ENCODE measurements at regions not wholly inside any gene's neighbourhood (a gene's known extent, or its start where the extent isn't known, plus 50 kb on each side); places are given as distances from the start of the nearest gene placed in this dataset.

DNA sequence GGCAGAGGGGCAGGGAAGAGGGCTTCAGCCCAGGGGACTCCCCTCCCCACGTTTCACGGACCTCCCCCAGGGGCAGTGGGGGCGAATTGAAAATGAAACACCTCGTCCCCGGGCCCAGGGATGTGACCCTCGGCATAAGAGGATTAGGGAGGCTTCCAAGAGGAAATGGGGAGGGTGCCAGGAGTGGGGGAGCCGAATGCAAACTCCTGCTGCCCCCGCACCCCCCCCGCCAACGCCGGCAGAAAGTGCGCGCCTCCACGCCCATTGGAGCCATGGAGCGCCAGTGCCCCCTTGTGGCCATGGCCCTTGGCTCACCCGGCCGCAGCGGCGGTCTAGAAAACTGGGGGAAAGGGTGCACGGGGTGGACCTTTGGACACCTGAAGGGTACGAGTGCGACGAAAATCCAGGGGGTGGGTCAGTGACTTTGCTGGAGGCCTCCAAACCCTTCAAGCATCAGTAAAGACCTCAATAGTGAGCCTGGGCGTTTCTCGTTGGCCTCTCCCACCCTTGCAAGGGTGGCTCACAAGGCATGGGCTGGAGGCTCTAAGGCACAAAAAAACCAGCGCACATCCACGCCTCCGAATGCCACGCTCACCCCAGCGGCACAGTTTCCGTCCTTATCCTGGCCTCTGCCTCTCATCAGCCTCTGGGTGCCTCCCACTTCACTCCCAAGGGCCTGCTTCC lies 120.8 kb upstream of the PJA1 start:
- peak; percentile 79 for DNase-seq (ENCODE audit: insufficient read length)
- FAIRE-seq, result peak; percentile 92
- TF ChIP-seq POLR2AphosphoS5 (IDR thresholded peaks at IDR 0.05; ENCODE audit: low read depth, low read length), result no peak
- TF ChIP-seq POLR2A (IDR thresholded peaks at IDR 0.05; ENCODE audit: low read depth, low read length), result no peak
- no peak for TF ChIP-seq TAF1 (IDR thresholded peaks at IDR 0.05; ENCODE audit: borderline replicate concordance, low read depth, low read length)

DNA sequence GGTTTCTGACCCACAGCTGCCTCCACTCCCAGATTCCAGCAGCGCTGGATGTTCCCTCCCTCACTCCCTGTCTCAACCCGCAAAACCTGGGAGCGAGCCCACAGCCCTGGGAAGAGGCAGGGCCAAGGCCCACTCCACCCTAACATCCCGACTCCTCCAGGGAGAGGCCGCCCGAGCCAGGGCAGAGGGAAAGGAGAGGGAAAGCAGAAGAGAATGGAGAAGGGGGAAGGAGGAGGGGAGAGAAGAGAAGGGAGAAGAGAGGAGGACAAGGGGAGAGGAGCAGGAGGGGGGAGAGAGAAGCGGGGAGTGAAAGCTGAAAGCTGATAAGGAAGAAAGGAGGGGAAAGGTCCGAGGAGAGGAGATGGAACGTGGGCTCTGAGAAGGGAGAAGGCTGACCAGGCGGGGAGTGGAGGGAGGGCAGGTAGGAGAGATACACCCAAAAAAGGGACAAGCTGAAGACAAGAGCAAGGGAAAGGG lies 120.2 kb upstream of the PJA1 start:
- FAIRE-seq (no peak), DNase-seq (ENCODE audit: insufficient read length) (no peak)
- TF ChIP-seq POLR2AphosphoS5 (IDR thresholded peaks at IDR 0.05; ENCODE audit: low read depth, low read length) (no peak), TAF1 (IDR thresholded peaks at IDR 0.05; ENCODE audit: borderline replicate concordance, low read depth, low read length) (no peak), POLR2A (IDR thresholded peaks at IDR 0.05; ENCODE audit: low read depth, low read length) (no peak)

DNA sequence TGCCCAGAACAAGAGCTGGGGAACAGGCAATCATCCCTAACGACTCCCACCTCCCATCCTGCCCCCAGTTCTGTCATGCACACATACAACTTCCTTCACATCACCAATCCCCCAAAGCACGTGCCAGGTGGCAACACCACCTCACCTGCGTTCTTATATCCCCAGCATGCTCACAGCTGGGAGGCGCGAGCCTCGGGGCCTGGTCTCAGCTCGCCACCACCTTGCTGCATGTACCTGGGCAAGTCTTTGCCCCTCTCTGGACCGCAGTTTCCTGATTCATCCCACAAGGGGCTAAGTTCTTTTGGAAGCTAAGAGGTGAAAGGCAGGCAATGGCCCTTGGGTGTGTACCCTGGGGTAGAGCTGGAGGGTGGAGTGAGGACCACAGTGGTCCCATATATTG lies 119.2 kb upstream of the PJA1 start:
- DNase-seq (ENCODE audit: insufficient read length), result no peak
- no peak for FAIRE-seq
- TF ChIP-seq TAF1 (IDR thresholded peaks at IDR 0.05; ENCODE audit: borderline replicate concordance, low read depth, low read length), result no peak
- TF ChIP-seq POLR2AphosphoS5 (IDR thresholded peaks at IDR 0.05; ENCODE audit: low read depth, low read length), result no peak
- no peak for TF ChIP-seq POLR2A (IDR thresholded peaks at IDR 0.05; ENCODE audit: low read depth, low read length)

DNA sequence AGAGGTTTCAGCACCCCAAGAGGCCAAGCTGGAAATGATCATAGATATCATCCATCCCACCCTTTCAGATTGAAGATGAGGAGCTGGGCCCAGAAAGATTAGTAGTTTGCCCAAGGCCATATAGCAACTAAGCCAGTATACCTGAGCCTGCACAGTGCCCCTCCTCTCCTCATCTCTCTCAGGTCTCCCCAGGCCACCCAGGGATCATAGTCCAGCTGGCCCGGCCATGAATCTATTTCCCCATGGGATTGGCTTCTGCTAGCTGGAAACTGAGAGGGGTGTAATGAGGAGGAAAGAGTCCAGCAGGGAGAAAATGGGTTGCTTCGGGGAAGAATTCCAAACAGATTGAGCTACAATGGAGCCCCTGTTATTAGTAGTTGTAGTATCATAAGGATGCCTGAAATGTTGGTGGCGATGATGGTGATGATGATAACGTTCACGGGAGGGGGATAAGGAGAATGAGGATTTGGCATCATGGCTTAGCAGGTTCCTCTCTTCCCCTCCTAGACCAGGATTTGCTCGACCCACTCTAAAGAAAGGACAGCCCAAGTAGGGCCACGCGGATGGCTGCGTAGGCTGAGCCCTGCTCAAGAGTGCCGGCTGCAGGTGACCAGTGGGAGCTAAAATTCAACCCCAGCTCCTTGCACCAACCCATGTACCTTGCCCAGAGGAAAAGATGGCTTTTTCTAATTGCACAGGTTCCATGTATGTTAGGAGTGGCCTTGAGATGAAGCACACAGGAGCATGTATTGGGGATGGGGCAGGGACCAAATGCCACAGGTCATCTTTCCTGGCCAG lies 117.8 kb upstream of the PJA1 start:
- FAIRE-seq, result no peak
- DNase-seq (ENCODE audit: insufficient read length), result no peak
- TF ChIP-seq POLR2AphosphoS5 (IDR thresholded peaks at IDR 0.05; ENCODE audit: low read depth, low read length) (no peak), POLR2A (IDR thresholded peaks at IDR 0.05; ENCODE audit: low read depth, low read length) (no peak), TAF1 (IDR thresholded peaks at IDR 0.05; ENCODE audit: borderline replicate concordance, low read depth, low read length) (no peak)

DNA sequence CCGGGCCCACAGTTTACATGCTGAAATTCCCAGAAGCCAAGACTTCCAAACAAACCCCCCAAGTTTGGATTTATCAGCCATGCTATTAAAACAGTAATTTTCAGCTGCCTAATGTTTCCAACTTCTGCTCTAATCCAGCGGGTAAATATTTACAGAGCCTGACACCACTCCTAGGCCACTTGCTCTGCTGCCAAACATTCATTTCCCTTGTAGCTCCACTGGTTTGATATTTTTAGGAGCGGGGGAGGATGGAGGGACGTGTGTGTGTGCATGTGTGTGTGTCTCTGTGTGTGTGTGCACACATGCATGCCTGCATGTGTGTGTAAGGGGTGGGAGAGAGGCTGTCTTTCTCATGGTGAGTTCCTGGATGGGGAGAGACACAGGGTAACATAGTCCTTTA lies 115.7 kb upstream of the PJA1 start:
- TF ChIP-seq TAF1 (IDR thresholded peaks at IDR 0.05; ENCODE audit: borderline replicate concordance, low read depth, low read length) (no peak), POLR2AphosphoS5 (IDR thresholded peaks at IDR 0.05; ENCODE audit: low read depth, low read length) (no peak), POLR2A (IDR thresholded peaks at IDR 0.05; ENCODE audit: low read depth, low read length) (no peak)

DNA sequence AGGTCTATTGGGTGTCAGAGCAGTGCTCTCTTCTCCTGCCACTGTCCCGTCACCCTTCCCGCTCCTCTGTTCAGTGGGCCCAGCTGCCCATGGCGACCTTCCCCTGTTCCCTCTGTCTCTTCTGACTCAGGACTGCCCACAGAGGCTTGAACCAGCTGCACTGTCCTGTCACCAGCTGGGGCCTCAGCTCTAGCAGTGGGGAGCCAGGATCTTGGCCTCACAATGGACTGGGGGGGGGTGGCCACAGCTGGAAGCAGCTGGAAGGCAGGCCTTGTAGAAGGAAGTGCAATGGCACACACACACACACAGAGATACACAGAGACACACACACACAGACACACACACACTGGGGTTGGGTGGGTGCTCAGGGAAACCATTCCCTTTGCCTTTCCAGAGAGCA lies 114.0 kb upstream of the PJA1 start:
- DNase-seq (ENCODE audit: insufficient read length) (no peak), FAIRE-seq (no peak)
- TF ChIP-seq TAF1 (IDR thresholded peaks at IDR 0.05; ENCODE audit: borderline replicate concordance, low read depth, low read length), result no peak
- no peak for TF ChIP-seq POLR2A (IDR thresholded peaks at IDR 0.05; ENCODE audit: low read depth, low read length)
- TF ChIP-seq POLR2AphosphoS5 (IDR thresholded peaks at IDR 0.05; ENCODE audit: low read depth, low read length), result no peak

More for the DNA sequence above, 115.7 kb upstream of the PJA1 start:
- FAIRE-seq, result no peak
- DNase-seq (ENCODE audit: insufficient read length), result no peak

DNA sequence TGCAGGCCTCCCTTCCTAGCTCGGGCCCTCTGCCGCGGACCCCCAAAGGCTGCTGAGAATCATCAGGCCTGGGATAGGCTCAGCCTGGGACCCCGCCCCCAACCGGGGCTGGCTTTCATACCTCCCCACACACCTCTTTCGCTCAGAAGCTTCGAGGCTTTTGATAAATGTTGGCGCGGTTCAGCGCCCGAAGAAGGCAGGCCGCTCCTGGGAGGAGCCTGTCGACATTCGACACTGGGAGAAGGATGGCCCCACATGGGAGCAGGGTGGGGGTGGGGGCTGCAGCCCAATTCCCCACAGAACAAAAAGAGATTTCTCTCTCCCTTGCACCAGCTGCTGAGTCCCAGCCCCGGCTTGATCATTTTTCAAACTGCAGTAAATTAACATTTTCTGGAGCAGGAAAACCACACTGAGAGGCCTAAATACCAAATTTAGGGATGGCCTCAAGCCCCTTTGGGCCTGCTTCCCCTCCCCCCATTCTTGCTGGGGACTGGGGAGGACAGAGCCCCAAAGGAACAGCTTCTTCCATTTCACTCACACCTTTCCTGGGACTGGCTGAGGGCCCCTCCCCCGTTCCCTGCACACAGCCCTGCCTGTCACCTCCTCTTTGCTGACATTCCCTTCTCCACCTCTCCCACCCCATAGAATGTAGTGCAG lies 112.9 kb upstream of the PJA1 start:
- DNase-seq (ENCODE audit: insufficient read length) (no peak), FAIRE-seq (no peak)
- TF ChIP-seq POLR2AphosphoS5 (IDR thresholded peaks at IDR 0.05; ENCODE audit: low read depth, low read length), result no peak
- no peak for TF ChIP-seq TAF1 (IDR thresholded peaks at IDR 0.05; ENCODE audit: borderline replicate concordance, low read depth, low read length)
- no peak for TF ChIP-seq POLR2A (IDR thresholded peaks at IDR 0.05; ENCODE audit: low read depth, low read length)

DNA sequence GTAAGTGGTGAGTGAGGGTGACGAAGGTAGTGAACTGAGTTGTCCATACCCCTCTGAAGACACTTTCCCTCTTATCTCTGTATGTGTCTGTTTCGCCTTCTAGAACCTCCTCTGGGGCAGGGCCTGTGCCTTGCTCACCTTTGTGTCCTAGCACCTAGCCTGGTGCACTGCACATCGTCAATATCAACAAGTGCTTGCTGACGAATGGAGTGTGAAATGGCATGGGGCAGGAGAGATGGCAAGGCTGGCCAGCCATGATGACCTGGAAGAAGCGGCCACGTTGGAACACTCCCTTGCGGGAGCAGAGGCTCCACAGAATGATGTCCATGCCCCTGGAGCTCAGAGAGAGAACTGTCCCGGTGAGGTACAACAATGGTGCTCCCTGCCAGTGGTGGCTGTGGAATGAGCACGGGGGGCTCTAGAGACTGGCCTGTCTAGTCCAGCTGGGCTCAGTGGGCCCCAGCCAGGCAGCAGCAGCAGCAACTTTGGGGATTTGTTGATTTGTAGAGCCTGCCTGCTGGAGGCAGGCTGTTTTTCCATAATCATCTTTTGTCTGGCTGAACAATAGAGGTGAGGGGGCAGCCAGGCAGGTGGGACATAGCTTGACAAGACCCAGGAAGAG lies 112.2 kb upstream of the PJA1 start:
- TF ChIP-seq POLR2A (IDR thresholded peaks at IDR 0.05; ENCODE audit: low read depth, low read length), result no peak
- TF ChIP-seq POLR2AphosphoS5 (IDR thresholded peaks at IDR 0.05; ENCODE audit: low read depth, low read length), result no peak
- TF ChIP-seq TAF1 (IDR thresholded peaks at IDR 0.05; ENCODE audit: borderline replicate concordance, low read depth, low read length), result no peak
- no peak for FAIRE-seq
- DNase-seq (ENCODE audit: insufficient read length), result no peak

DNA sequence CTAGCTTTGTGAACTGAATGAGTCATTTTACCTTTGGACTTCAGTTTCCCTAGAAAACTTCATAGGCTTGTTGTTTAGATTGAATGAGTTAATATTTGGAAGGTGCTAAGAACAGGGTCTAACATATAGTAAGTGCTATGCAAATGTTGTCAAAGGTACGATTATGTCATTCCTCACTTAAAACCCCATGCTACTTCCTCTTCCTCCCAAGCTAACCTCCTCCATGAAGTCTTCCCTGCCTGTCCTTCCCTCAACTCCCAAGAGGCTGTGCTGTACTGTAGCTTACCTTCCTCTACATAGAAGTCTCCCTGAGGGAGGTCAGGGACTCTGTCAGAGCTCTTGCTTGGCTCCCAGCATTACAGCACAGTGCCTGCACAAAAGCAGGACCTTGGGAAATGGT lies 103.4 kb upstream of the PJA1 start:
- FAIRE-seq, result no peak
- TF ChIP-seq POLR2AphosphoS5 (IDR thresholded peaks at IDR 0.05; ENCODE audit: low read depth, low read length) (no peak), TAF1 (IDR thresholded peaks at IDR 0.05; ENCODE audit: borderline replicate concordance, low read depth, low read length) (no peak), POLR2A (IDR thresholded peaks at IDR 0.05; ENCODE audit: low read depth, low read length) (no peak)

DNA sequence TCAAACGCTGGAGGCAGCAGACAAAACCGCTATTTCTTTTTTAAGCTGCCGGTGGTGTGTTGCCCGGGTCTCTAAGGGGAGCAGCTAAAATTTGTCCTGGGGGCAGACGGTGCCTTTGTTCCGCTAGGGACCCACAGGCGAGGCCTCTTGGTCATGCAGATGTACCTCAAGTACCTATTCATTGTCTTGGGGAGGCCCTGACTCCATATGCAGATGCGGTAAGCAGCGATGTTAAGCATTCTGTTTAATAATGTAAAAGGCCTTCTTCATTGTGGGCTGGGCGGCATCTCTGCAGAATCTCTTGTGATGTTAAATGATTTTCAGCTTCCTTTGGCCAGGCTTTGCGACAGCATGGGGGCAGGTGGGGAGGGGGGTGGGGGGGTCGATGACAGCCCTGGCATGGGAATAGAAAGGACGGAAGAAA lies 98.9 kb upstream of the PJA1 start:
- FAIRE-seq (no peak), DNase-seq (ENCODE audit: insufficient read length) (no peak)
- TF ChIP-seq POLR2A (IDR thresholded peaks at IDR 0.05; ENCODE audit: low read depth, low read length) (no peak), POLR2AphosphoS5 (IDR thresholded peaks at IDR 0.05; ENCODE audit: low read depth, low read length) (no peak), TAF1 (IDR thresholded peaks at IDR 0.05; ENCODE audit: borderline replicate concordance, low read depth, low read length) (no peak)

More for the DNA sequence above, 103.4 kb upstream of the PJA1 start:
- no peak for DNase-seq (ENCODE audit: insufficient read length)

DNA sequence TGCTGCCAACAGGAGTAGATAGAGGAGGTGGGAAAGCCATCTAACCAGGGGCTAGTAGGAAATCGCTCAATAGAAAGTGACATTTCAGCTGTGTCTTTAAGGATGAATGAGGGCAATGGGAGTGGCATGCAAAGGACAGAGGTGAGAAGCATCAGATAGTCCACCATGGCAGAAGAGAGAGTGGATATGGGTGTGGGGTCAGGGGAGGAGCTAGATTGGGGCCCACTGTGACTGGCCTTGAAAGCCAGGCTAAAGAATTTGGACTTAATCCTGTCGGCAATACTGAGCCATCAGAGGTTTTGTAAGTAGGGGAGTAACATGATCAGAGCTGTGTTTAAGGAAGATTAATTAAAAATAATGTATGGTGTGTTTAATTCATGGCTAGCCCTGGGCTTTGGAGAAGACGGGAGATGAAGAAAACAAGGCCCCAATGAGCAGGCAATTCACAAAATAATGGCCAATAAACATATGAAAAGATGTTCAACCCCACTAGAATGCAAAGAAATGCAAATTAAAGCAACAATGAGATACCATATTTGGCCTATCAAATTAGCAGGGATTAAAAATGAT lies 98.1 kb upstream of the PJA1 start:
- TF ChIP-seq TAF1 (IDR thresholded peaks at IDR 0.05; ENCODE audit: borderline replicate concordance, low read depth, low read length) (no peak), POLR2A (IDR thresholded peaks at IDR 0.05; ENCODE audit: low read depth, low read length) (no peak), POLR2AphosphoS5 (IDR thresholded peaks at IDR 0.05; ENCODE audit: low read depth, low read length) (no peak)
- FAIRE-seq (no peak), DNase-seq (ENCODE audit: insufficient read length) (no peak)
